Breast epithelium (tissue), 3 donors: ENCODE measurements at regions not wholly inside any gene's neighbourhood (a gene's known extent, or its start where the extent isn't known, plus 50 kb on each side); places are given as distances from the start of the nearest gene placed in this dataset.

Experiments
- CTCF ChIP-seq, 3 donors: fragments of 450-650 bp; IDR thresholded peaks; one replicate each; pipeline ENCODE4 v1.5.1; 2016 to 2017; ENCODE audit warnings: antibody characterized with exemption in 3 of 3, mild to moderate bottlenecking in 3 of 3, moderate library complexity in 3 of 3
- POLR2A ChIP-seq: fragments of 450-650 bp; IDR thresholded peaks from one replicate; pipeline ENCODE4 v1.6.1; 2016; ENCODE audit warnings: antibody characterized with exemption, mild to moderate bottlenecking, moderate library complexity

GRCh38 chr4:166481055-166481454, 608.0 kb downstream of the TLL1 start:
- TF ChIP-seq POLR2A (no peak), CTCF (IDR thresholded peaks at IDR 0.05) (no peak)
